ENCODE measurements at regions not wholly inside any gene's neighbourhood (a gene's known extent, or its start where the extent isn't known, plus 50 kb on each side); places are given as distances from the start of the nearest gene placed in this dataset.

DNA sequence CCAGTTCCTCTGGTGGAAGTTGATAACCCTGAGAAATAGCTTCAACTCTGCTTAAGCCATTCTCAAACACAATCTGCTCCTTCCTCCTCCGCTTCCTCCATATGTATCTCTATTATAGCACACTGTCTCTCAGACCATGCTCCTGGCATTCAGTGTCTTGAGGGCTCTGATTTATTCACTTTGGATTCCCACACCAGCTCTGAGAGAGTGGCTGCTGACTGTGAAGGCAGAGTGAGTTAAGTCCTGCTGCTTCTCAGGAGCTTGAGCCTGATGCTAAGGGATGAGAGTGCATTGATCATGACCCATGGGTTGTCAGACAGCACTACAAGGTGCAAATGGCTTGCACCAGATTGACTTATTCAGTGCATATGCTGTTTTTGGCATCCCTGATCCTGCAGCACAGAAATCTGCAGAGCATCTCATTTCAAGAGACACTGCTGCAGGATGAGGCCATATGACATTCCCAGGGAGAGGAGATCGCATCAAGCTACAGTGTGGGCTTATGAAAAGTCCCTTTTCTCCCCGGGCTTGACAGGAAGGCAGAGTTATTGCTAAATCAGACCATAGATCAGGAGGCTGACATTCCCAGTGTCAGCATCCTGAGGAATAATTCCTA is 500.5 kb upstream of the RAB6C start:
- TF ChIP-seq, protein P1, sequence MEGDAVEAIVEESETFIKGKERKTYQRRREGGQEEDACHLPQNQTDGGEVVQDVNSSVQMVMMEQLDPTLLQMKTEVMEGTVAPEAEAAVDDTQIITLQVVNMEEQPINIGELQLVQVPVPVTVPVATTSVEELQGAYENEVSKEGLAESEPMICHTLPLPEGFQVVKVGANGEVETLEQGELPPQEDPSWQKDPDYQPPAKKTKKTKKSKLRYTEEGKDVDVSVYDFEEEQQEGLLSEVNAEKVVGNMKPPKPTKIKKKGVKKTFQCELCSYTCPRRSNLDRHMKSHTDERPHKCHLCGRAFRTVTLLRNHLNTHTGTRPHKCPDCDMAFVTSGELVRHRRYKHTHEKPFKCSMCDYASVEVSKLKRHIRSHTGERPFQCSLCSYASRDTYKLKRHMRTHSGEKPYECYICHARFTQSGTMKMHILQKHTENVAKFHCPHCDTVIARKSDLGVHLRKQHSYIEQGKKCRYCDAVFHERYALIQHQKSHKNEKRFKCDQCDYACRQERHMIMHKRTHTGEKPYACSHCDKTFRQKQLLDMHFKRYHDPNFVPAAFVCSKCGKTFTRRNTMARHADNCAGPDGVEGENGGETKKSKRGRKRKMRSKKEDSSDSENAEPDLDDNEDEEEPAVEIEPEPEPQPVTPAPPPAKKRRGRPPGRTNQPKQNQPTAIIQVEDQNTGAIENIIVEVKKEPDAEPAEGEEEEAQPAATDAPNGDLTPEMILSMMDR (IDR thresholded peaks at IDR 0.05; ENCODE audit: poor library complexity), result no peak
- TF ChIP-seq EZH2 (IDR thresholded peaks at IDR 0.05; ENCODE audit: borderline replicate concordance) (no peak), EZH2phosphoT487 (IDR thresholded peaks at IDR 0.05; ENCODE audit: low read depth, severe bottlenecking, unreplicated experiment) (no peak)
